Liver (tissue), 8 donors: ENCODE measurements at regions not wholly inside any gene's neighbourhood (a gene's known extent, or its start where the extent isn't known, plus 50 kb on each side); places are given as distances from the start of the nearest gene placed in this dataset.

Source experiments
- DNase-seq: peaks from one replicate; pipeline ENCODE4 v3.0.0-alpha.2; 2017; ENCODE audit warnings: low spot score
- H3K27ac ChIP-seq, 2 donors: one replicate each; pipeline ENCODE4 v1.7.0; 2013; ENCODE audit warnings: inconsistent platforms in 2 of 2, low read length in 2 of 2, control low read depth in 1 of 2, low read depth in 1 of 2, mild to moderate bottlenecking in 1 of 2
- H3K27me3 ChIP-seq, 4 donors: one replicate each; pipeline versions ENCODE4 v1.6.1 to v1.7.0; 2013; ENCODE audit warnings: low read length in 3 of 4, inconsistent platforms in 1 of 4, mild to moderate bottlenecking in 1 of 4, moderate library complexity in 1 of 4; ENCODE audit not compliant: control insufficient read depth in 4 of 4, insufficient read depth in 4 of 4
- H3K36me3 ChIP-seq, 4 donors: one replicate each; pipeline versions ENCODE4 v1.6.1 to v1.7.0; 2013; ENCODE audit warnings: low read length in 3 of 4, mild to moderate bottlenecking in 3 of 4, low read depth in 1 of 4, moderate library complexity in 1 of 4; ENCODE audit not compliant: control insufficient read depth in 4 of 4, insufficient read depth in 3 of 4
- H3K4me1 ChIP-seq, 4 donors: one replicate each; pipeline versions ENCODE4 v1.6.1 to v1.7.0; 2013; ENCODE audit warnings: low read length in 3 of 4, mild to moderate bottlenecking in 3 of 4, moderate library complexity in 1 of 4; ENCODE audit not compliant: control insufficient read depth in 4 of 4, insufficient read depth in 4 of 4
- H3K4me3 ChIP-seq, 3 donors: one replicate each; pipeline versions ENCODE4 v1.6.1 to v1.7.0; 2013; ENCODE audit warnings: low read length in 3 of 3, control low read depth in 1 of 3, low read depth in 1 of 3, mild to moderate bottlenecking in 1 of 3
- H3K9ac ChIP-seq, 2 donors: one replicate each; pipeline ENCODE4 v1.7.0; 2013; ENCODE audit warnings: low read length in 2 of 2, mild to moderate bottlenecking in 2 of 2, moderate library complexity in 2 of 2, control low read depth in 1 of 2, low read depth in 1 of 2
- H3K9me3 ChIP-seq, 4 donors: one replicate each; pipeline versions ENCODE4 v1.6.1 to v1.7.0; 2013; ENCODE audit warnings: low read length in 3 of 4; ENCODE audit not compliant: control insufficient read depth in 4 of 4
- CTCF ChIP-seq: fragments of 150-350 bp; IDR thresholded peaks from 2 replicates; pipeline ENCODE4 v1.5.1; 2017; ENCODE audit warnings: improper control_type of control experiment, low read depth, low read length; ENCODE audit not compliant: missing input control
- EGR1 ChIP-seq, 2 donors: IDR thresholded peaks; 2 replicates each; pipeline ENCODE4 v1.6.1; 2016 to 2018; ENCODE audit warnings: antibody characterized with exemption in 2 of 2, low read depth in 2 of 2
- FOXA1 ChIP-seq: IDR thresholded peaks from 2 replicates; pipeline ENCODE4 v1.6.1; 2016; ENCODE audit warnings: antibody characterized with exemption
- FOXA2 ChIP-seq: IDR thresholded peaks from 2 replicates; pipeline ENCODE4 v1.6.1; 2016; ENCODE audit warnings: antibody characterized with exemption
- GABPA ChIP-seq, 2 donors: IDR thresholded peaks in 1 of 2; conservative IDR thresholded peaks in 1 of 2; 2 replicates each; pipeline ENCODE4 v1.6.1; 2016; ENCODE audit warnings: antibody characterized with exemption in 2 of 2, mild to moderate bottlenecking in 1 of 2, moderate library complexity in 1 of 2
- JUND ChIP-seq, 2 donors: IDR thresholded peaks; 2 replicates each; pipeline ENCODE4 v1.6.1; 2016; ENCODE audit warnings: antibody characterized with exemption in 2 of 2
- MAX ChIP-seq: IDR thresholded peaks from 2 replicates; pipeline ENCODE4 v1.6.1; 2016; ENCODE audit warnings: antibody characterized with exemption
- RAD21 ChIP-seq, 2 donors: IDR thresholded peaks; 2 replicates each; pipeline ENCODE4 v1.6.1; 2016; ENCODE audit warnings: antibody characterized with exemption in 2 of 2, mild to moderate bottlenecking in 2 of 2
- REST ChIP-seq: IDR thresholded peaks from 2 replicates; pipeline ENCODE4 v1.6.1; 2016; ENCODE audit warnings: antibody characterized with exemption, mild to moderate bottlenecking
- RXRA ChIP-seq, 2 donors: IDR thresholded peaks; 2 replicates each; pipeline ENCODE4 v1.6.1; 2017 to 2018; ENCODE audit warnings: antibody characterized with exemption in 2 of 2, mild to moderate bottlenecking in 1 of 2
- SP1 ChIP-seq: IDR thresholded peaks from 2 replicates; pipeline ENCODE4 v1.6.1; 2018; ENCODE audit warnings: antibody characterized with exemption, mild to moderate bottlenecking
- YY1 ChIP-seq: IDR thresholded peaks from 2 replicates; pipeline ENCODE4 v1.6.1; 2016; ENCODE audit warnings: antibody characterized with exemption, mild to moderate bottlenecking
- ZBTB33 ChIP-seq: IDR thresholded peaks from 2 replicates; pipeline ENCODE4 v1.6.1; 2016; ENCODE audit warnings: antibody characterized with exemption
- WGBS: extraction: QIAGEN DNeasy Blood & Tissue Kit; methylation state at CpG from one replicate; pipeline ENCODE4 v1.1.7; 2013; 5-methylcytosine and 5-hydroxymethylcytosine counted together
- TF ChIP-seq, protein P1 (sequence below): IDR thresholded peaks from 2 replicates; pipeline ENCODE4 v1.6.1; 2016; ENCODE audit warnings: antibody characterized with exemption
- donor health status: healthy.
- donor health status: healthy.
- donor health status: healthy.
- donor health status: healthy.
- donor health status: healthy.

GRCh38 chr6:2578767-2579166, 172.0 kb downstream of the MYLK4 start:
- Histone ChIP-seq H3K27ac (peak overlapping the region; percentile 20 to 31), H3K27me3 (peaks cover 0 to 4% (median 0%) of the 10 kb centered on the region in 4 donors), H3K4me1 (no peaks in the 10 kb centered on the region), H3K4me3 (no peak overlapping the region), H3K36me3 (no peaks in the 10 kb centered on the region), H3K9me3 (peaks cover 0 to 2% (median 0%) of the 10 kb centered on the region in 4 donors), H3K9ac (no peak overlapping the region)
- no peak for DNase-seq
- TF ChIP-seq ZBTB33 (no peak), RAD21 (IDR thresholded peaks at IDR 0.05) (no peak), SP1 (no peak), FOXA1 (no peak), CTCF (no peak), EGR1 (IDR thresholded peaks at IDR 0.05; ENCODE audit: low read depth in 2 of 2) (no peak), YY1 (no peak), FOXA2 (no peak), MAX (no peak), REST (no peak)
- TF ChIP-seq, protein P1, sequence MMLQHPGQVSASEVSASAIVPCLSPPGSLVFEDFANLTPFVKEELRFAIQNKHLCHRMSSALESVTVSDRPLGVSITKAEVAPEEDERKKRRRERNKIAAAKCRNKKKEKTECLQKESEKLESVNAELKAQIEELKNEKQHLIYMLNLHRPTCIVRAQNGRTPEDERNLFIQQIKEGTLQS: no peak
- WGBS: 86% methylated on average over 2 of the region's 2 CpGs

DNA sequence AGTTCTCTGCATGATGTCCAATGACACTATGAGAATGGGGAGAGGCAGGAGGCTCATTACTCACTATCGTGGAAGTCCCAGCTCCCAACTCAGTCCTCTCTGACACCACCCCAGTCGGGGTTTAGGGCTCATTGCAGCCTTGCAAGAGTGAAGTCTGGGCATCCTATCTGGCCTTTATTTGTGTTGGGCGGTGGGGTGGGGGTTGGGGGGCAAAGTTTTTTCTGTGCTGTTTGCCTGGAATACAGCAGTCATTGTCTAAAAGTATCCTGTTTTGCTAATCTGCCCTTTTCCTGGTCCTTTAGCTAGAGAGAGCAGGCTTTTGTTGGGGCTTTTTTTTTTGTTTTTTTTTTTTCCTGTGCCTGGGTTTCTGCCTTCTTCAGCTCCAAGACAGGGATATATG, 174.2 kb downstream of the MYLK4 start:
- Histone ChIP-seq H3K27ac (no peak overlapping the region), H3K27me3 (no peaks in the 10 kb centered on the region), H3K4me3 (no peak overlapping the region), H3K9me3 (peaks cover 0 to 2% (median under 1%) of the 10 kb centered on the region in 4 donors), H3K9ac (no peak overlapping the region), H3K36me3 (no peaks in the 10 kb centered on the region), H3K4me1 (no peaks in the 10 kb centered on the region)
- 43% methylated on average over 3 of the region's 3 CpGs for WGBS
- peak; percentile 29 for DNase-seq
- TF ChIP-seq JUND (IDR thresholded peaks at IDR 0.05) (no peak), GABPA (IDR thresholded peaks at IDR 0.05 in 1 of 2, conservative IDR thresholded peaks at IDR 0.05 in 1 of 2) (no peak), EGR1 (IDR thresholded peaks at IDR 0.05; ENCODE audit: low read depth in 2 of 2) (no peak), REST (no peak), MAX (no peak), YY1 (no peak), FOXA1 (no peak), ZBTB33 (no peak), CTCF (no peak), RXRA (IDR thresholded peaks at IDR 0.05) (no peak)
